Mucosa of descending colon (tissue), 3 donors: ENCODE measurements at regions not wholly inside any gene's neighbourhood (a gene's known extent, or its start where the extent isn't known, plus 50 kb on each side); places are given as distances from the start of the nearest gene placed in this dataset.

Source experiments
- ATAC-seq: fragments of 200-7000 bp; cut with Tn5 transposase; one replicate; pipeline ENCODE4 v1.9.1; 2020; ENCODE audit warnings: mild to moderate bottlenecking, moderate library complexity
- DNase-seq, 3 donors: peaks; one replicate each; pipeline ENCODE4 v3.0.0-alpha.2; 2020
- H3K36me3 ChIP-seq: fragments of 200-600 bp; one replicate; pipeline ENCODE4 v1.8.0; 2021; ENCODE audit warnings: low read depth, mild to moderate bottlenecking
- H3K4me1 ChIP-seq: fragments of 200-600 bp; one replicate; pipeline ENCODE4 v1.8.0; 2021; ENCODE audit warnings: low read depth, mild to moderate bottlenecking
- H3K4me3 ChIP-seq: fragments of 200-600 bp; one replicate; pipeline ENCODE4 v1.8.0; 2021; ENCODE audit warnings: mild to moderate bottlenecking
- H3K9me3 ChIP-seq: fragments of 200-600 bp; one replicate; pipeline ENCODE4 v1.8.0; 2021; ENCODE audit warnings: mild to moderate bottlenecking
- intact Hi-C, 2 donors: fragments of 100-400 bp; cut with DNase I in 1 of 2; cut with micrococcal nuclease in 1 of 2; formaldehyde crosslinking; loops; one replicate each; pipeline versions ENCODE4 v1.11.0 to v1.11.1; 2022; cut with DNase I, micrococcal nuclease
- TF ChIP-seq, protein P1 (sequence below): fragments of 200-600 bp; IDR thresholded peaks from one replicate; pipeline ENCODE4 v1.8.0; 2022; ENCODE audit warnings: antibody characterized with exemption, mild to moderate bottlenecking
- donor health status: DM: no; HTN: no; CAD: no; lungs with moderate emphysema.
- donor health status: DM: no; HTN: no; CAD: no.
- donor health status: DM: no; HTN: yes; CAD: no.

DNA sequence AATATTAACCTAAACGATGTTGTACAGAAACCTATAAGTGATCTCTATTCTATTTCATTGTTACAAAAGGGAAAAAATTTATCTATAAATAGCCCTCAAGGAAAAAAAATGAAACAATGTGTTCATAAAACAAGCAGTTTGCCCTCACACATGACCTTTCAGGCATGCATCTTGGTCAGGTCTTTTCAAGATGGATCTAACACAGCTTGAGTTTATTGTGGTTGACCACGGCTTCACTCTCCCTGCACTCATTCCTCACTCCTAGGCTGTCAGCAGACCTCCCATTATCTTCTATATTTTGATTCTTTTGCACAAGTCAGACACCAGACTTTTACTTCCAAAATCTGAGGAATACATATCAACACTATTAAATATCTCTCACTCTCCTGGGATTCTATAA, 544.3 kb downstream of the KCNT2 start:
- intact Hi-C loops = no loop called here
- ATAC-seq (no peak), DNase-seq (no peak)
- Histone ChIP-seq H3K9me3 (no peaks in the 10 kb centered on the region), H3K36me3 (no peaks in the 10 kb centered on the region), H3K4me1 (no peaks in the 10 kb centered on the region), H3K4me3 (no peak overlapping the region)
- TF ChIP-seq, protein P1, sequence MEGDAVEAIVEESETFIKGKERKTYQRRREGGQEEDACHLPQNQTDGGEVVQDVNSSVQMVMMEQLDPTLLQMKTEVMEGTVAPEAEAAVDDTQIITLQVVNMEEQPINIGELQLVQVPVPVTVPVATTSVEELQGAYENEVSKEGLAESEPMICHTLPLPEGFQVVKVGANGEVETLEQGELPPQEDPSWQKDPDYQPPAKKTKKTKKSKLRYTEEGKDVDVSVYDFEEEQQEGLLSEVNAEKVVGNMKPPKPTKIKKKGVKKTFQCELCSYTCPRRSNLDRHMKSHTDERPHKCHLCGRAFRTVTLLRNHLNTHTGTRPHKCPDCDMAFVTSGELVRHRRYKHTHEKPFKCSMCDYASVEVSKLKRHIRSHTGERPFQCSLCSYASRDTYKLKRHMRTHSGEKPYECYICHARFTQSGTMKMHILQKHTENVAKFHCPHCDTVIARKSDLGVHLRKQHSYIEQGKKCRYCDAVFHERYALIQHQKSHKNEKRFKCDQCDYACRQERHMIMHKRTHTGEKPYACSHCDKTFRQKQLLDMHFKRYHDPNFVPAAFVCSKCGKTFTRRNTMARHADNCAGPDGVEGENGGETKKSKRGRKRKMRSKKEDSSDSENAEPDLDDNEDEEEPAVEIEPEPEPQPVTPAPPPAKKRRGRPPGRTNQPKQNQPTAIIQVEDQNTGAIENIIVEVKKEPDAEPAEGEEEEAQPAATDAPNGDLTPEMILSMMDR = no peak

DNA sequence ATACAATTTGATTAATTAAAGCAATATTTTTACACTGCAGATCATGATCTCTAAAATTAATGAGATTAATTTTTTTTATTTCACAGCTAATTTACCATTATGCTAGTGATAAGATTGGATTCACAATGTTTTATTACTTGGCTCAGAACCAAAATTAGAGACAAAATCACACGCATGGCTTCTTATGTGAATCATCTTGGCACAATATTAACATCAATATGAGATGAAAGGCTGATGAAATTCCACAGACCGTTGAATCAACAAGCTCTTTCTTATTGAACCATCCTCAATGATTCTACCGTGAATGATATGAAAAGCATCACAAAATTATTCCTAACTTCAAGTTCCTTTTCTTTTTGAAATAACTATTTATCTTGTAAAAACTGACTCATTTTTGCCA, 544.9 kb downstream of the KCNT2 start:
- H3K4me3 ChIP-seq = no peak overlapping the region
- intact Hi-C loops = no loop called here
- TF ChIP-seq, protein P1 = no peak
- ATAC-seq = no peak
- no peaks in the 10 kb centered on the region for H3K9me3 ChIP-seq
- no peak for DNase-seq
- no peaks in the 10 kb centered on the region for H3K4me1 ChIP-seq
- H3K36me3 ChIP-seq = no peaks in the 10 kb centered on the region

DNA sequence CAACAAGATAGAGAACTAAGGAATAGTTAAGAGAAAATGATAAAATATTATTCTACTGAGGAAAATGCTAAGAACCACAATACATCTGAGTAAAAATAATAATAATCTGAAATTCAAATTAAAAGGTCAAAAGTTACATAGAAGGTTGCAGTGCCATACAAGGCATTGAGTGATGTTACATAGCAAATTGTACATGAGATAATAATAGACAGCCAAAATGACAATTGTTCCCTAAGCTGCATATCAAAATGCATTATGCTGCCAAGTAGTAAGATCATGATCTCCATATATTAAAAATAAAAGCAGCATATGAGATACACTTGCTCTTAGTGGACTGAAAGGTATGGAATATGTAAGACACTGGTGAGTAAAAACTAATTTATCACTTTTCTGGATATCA, 547.7 kb downstream of the KCNT2 start:
- Histone ChIP-seq H3K4me1 (no peaks in the 10 kb centered on the region), H3K9me3 (no peaks in the 10 kb centered on the region), H3K4me3 (no peak overlapping the region), H3K36me3 (no peaks in the 10 kb centered on the region)
- intact Hi-C loops = no loop called here
- ATAC-seq (no peak), DNase-seq (no peak)
- TF ChIP-seq, protein P1 = no peak

DNA sequence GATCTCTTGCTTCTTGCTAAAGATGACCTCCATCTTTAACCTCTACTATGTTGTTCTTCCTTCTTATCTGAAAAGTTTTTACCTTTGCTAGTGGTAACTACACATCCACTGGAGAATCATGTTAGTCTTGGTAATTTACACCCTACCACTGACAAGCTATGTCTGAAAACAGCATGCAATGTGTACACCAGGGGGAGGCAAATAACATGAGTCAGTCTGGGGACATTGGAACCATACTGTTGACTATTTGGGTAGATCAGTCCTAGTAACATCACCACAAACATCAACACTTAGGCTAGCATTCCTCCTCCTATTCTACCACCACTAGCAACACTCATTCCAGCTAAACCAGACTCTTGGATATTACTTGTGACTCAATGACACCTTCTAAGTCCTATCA, 549.0 kb downstream of the KCNT2 start:
- intact Hi-C loops = no loop called here

DNA sequence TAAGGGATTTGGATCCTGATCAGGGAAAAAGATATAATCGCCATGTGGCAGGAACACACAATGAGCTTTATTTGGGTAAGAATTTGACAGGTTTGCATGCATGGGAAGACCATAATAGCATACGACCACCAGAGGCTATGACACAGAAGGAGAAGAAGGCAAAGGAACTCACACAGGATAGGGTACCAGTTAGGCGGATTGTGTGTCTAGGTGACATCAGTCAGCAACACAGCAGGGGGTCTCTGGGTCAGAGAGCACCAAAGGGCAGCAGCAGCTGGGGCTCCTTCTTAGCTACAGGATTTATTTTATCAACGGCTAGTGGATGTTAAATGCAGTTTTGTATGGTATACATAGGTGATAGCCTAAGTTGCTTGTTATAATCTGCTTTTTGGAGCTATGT, 551.3 kb downstream of the KCNT2 start:
- no peaks in the 10 kb centered on the region for H3K36me3 ChIP-seq
- TF ChIP-seq, protein P1 = no peak
- intact Hi-C loops = no loop called here
- no peak overlapping the region for H3K4me3 ChIP-seq
- H3K9me3 ChIP-seq = no peaks in the 10 kb centered on the region
- DNase-seq = no peak
- ATAC-seq = no peak
- no peaks in the 10 kb centered on the region for H3K4me1 ChIP-seq

More for the DNA sequence above, 549.0 kb downstream of the KCNT2 start:
- ATAC-seq (no peak), DNase-seq (no peak)
- TF ChIP-seq, protein P1 = no peak
- H3K4me1 ChIP-seq = no peaks in the 10 kb centered on the region
- H3K36me3 ChIP-seq = no peaks in the 10 kb centered on the region
- H3K4me3 ChIP-seq = no peak overlapping the region
- H3K9me3 ChIP-seq = no peaks in the 10 kb centered on the region

DNA sequence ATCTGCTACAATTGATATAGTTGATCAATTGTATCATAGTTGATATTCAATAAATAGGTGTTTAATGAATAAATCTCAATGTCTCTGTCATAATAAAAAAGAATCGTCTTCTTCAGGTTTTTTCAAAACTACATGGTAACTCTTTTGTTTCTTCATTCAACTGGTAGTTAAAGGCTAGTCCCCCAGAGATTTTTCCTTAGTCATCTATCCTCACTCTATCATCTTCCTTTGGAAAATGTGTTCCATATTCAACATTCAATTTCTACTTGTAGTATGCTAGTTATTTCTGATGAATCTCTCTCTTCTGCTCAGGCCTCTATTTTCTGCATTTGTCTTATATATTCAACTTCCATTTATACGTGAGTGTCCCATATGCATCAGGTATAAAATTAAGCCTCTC, 558.8 kb downstream of the KCNT2 start:
- H3K4me3 ChIP-seq = no peak overlapping the region
- no peaks in the 10 kb centered on the region for H3K9me3 ChIP-seq
- H3K4me1 ChIP-seq = no peaks in the 10 kb centered on the region
- DNase-seq (no peak), ATAC-seq (no peak)
- TF ChIP-seq, protein P1 = no peak
- H3K36me3 ChIP-seq = no peaks in the 10 kb centered on the region
- intact Hi-C loops = no loop called here
